ENCODE measurements at regions not wholly inside any gene's neighbourhood (a gene's known extent, or its start where the extent isn't known, plus 50 kb on each side); places are given as distances from the start of the nearest gene placed in this dataset.

GRCh38 chr15:100712226-100712625 lies 109.8 kb downstream of the ASB7 start:
- no peaks in the 10 kb centered on the region for H3K27me3 ChIP-seq
- H3K4me1 ChIP-seq: peaks cover 17% of the 10 kb centered on the region
- no peaks in the 10 kb centered on the region for H3K36me3 ChIP-seq
- intact Hi-C loops (cut with DNase I): no loop called here
- no peak overlapping the region for H3K4me3 ChIP-seq
- no peaks in the 10 kb centered on the region for H3K9me3 ChIP-seq
- DNase-seq: no peak
- no peak overlapping the region for H3K27ac ChIP-seq
- TF ChIP-seq CTCF (IDR thresholded peaks at IDR 0.05): no peak
- no peak for ATAC-seq

- intact Hi-C loops (cut with DNase I): no loop called here
- Histone ChIP-seq H3K4me1 (peaks cover 17% of the 10 kb centered on the region), H3K36me3 (no peaks in the 10 kb centered on the region), H3K4me3 (no peak overlapping the region), H3K9me3 (no peaks in the 10 kb centered on the region), H3K27ac (no peak overlapping the region), H3K27me3 (no peaks in the 10 kb centered on the region)
- no peak for DNase-seq
- TF ChIP-seq CTCF (IDR thresholded peaks at IDR 0.05): no peak
- ATAC-seq: peak; percentile 61
These were observed 110.9 kb downstream of the ASB7 start for GRCh38 chr15:100713163-100713867.

DNA sequence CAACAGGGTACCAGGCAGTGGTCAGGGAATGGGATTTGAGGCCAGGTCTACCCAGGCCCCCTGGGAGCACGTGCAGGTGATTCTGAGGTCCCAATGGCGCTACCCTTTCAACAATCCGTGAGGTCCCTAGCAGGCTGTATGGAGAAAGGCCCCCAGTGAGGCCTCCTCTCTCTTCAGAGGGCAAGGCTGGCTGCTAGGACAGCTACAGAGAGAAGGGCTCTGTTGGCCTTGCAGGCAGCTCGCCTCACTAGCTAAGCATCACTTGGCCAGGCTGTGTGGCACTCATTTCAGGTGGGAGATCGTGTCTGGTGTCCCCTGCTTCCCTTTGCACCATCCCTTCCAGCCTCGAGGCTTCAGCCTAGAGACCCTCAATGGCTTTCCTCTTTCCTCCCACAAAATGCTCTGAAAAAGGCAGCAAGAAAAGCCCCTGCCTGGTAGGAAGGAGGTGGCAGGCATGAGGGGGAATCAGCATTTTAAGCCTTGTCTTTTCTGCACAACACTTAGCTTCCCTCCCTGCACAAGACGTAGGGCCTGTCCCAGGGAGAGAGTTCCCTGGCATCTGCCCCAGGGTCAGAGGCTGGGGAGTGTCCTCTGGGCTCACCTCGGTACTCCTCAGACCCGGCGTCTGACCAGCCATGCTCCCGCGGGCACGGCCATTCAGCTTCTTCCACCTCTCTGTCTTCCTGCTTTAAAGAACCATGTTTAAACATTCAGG lies 111.8 kb downstream of the ASB7 start:
- ATAC-seq (peak; percentile 4), DNase-seq (no peak)
- Histone ChIP-seq H3K4me3 (no peak overlapping the region), H3K9me3 (no peaks in the 10 kb centered on the region), H3K27ac (no peak overlapping the region), H3K4me1 (peaks cover 17% of the 10 kb centered on the region), H3K27me3 (no peaks in the 10 kb centered on the region), H3K36me3 (no peaks in the 10 kb centered on the region)
- intact Hi-C loops (cut with DNase I): no loop called here
- TF ChIP-seq CTCF (IDR thresholded peaks at IDR 0.05): no peak

GRCh38 chr15:100714749-100715342 lies 112.5 kb downstream of the ASB7 start:
- ATAC-seq (peak; percentile 16), DNase-seq (no peak)
- H3K4me1 ChIP-seq: peaks cover 17% of the 10 kb centered on the region
- intact Hi-C loops (cut with DNase I): no loop called here
- H3K9me3 ChIP-seq: no peaks in the 10 kb centered on the region
- no peak for TF ChIP-seq CTCF (IDR thresholded peaks at IDR 0.05)
- H3K27me3 ChIP-seq: no peaks in the 10 kb centered on the region
- H3K27ac ChIP-seq: no peak overlapping the region
- no peak overlapping the region for H3K4me3 ChIP-seq
- no peaks in the 10 kb centered on the region for H3K36me3 ChIP-seq

DNA sequence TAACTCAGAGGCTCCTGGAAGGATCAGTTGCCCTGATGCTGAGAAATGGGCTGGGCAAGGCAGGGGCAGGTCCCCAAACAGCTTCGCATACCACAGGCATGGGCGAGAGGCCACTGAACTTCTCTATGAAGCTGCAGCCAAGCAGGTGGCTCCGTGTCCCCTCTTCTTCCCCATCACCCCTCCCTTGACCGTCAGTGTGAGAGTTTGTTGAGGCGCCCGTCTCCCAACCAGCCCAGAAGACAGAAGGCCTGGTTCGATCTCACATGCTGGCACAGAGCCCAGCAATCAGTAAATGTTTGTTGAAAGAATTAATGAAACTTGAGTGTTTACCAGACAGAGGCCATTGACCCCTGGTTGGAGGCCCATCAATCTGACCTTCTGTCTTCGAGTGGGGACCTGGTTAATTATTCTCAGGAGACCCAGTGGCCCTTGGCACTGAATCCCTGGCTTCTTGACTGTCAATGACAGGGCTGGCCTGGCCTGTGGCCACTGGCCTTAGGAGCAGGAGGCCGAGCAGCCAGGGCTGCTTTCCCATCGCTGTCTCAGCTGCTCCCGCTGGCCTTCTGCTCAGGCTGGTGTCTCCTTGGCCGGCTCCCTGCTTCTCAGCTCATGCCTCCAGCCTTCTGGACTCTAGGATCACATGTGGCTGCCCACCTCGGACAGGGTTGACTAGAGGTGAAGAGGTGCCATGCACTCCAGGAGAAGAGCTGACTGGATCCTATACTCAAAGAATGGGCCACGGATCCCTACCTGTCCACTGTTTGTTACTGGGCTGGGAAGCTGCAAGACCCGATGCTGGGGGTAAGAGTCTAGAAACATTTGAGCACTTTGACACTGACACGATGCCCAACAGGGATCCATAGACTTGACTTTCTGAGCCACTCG lies 113.4 kb downstream of the ASB7 start:
- peak; percentile 56 for ATAC-seq

More for the DNA sequence above, 113.4 kb downstream of the ASB7 start:
- DNase-seq: peak; percentile 81
- peaks cover 17% of the 10 kb centered on the region for H3K4me1 ChIP-seq
- H3K27ac ChIP-seq: peak overlapping the region; percentile 24
- no peaks in the 10 kb centered on the region for H3K9me3 ChIP-seq
- intact Hi-C loops (cut with DNase I): no loop called here
- no peaks in the 10 kb centered on the region for H3K27me3 ChIP-seq
- TF ChIP-seq CTCF (IDR thresholded peaks at IDR 0.05): no peak
- H3K36me3 ChIP-seq: no peaks in the 10 kb centered on the region
- H3K4me3 ChIP-seq: no peak overlapping the region

All from upper lobe of right lung (tissue), 1 donor.